Common myeloid progenitor, CD34-positive (primary cell): ENCODE measurements at regions not wholly inside any gene's neighbourhood (a gene's known extent, or its start where the extent isn't known, plus 50 kb on each side); places are given as distances from the start of the nearest gene placed in this dataset.

ENCODE experiments used
- CTCF ChIA-PET: fragments of 350-600 bp; sonication (Branson Sonifier 250); formaldehyde crosslinking; loops from one replicate; lab custom pipeline; 2021; ENCODE audit warnings: antibody characterized with exemption; lab: Charles Lee
- POLR2A ChIA-PET: fragments of 350-600 bp; sonication (Branson Sonifier 250); formaldehyde crosslinking; loops from one replicate; lab custom pipeline; 2021; ENCODE audit warnings: antibody characterized with exemption; lab: Charles Lee
- DNase-seq, 3 donors: peaks; one replicate each; pipeline versions ENCODE4 v3.0.0 to v3.0.0-alpha.2; 2013
- H3K27ac ChIP-seq, 2 experiments: 1 replicate in 1 of 2; 2 replicates in 1 of 2; pipeline ENCODE4 v1.7.0; 2013; ENCODE audit warnings: inconsistent platforms in 2 of 2, low read length in 2 of 2, mild to moderate bottlenecking in 2 of 2, low read depth in 1 of 2, moderate library complexity in 1 of 2; ENCODE audit not compliant: severe bottlenecking in 2 of 2, insufficient read depth in 1 of 2, poor library complexity in 1 of 2
- H3K27me3 ChIP-seq, 5 experiments: replicated peaks in 2 of 5; 1 replicate in 3 of 5; 2 replicates in 2 of 5; pipeline versions ENCODE4 v1.6.1 to v1.7.0; 2013; ENCODE audit warnings: low read length in 4 of 5, mild to moderate bottlenecking in 2 of 5, moderate library complexity in 2 of 5, inconsistent platforms in 1 of 5; ENCODE audit not compliant: insufficient read depth in 5 of 5, control insufficient read depth in 4 of 5
- H3K36me3 ChIP-seq, 4 experiments: 1 replicate in 2 of 4; 2 replicates in 2 of 4; pipeline versions ENCODE4 v1.6.1 to v1.7.0; 2013; ENCODE audit warnings: low read length in 3 of 4, control low read depth in 1 of 4, mild to moderate bottlenecking in 1 of 4; ENCODE audit not compliant: control insufficient read depth in 4 of 4, insufficient read depth in 4 of 4
- H3K4me1 ChIP-seq, 4 experiments: 1 replicate in 3 of 4; 2 replicates in 1 of 4; pipeline versions ENCODE4 v1.6.1 to v1.7.1; 2013; ENCODE audit warnings: low read length in 3 of 4, mild to moderate bottlenecking in 3 of 4, control low read depth in 1 of 4, inconsistent platforms in 1 of 4, moderate library complexity in 1 of 4; ENCODE audit not compliant: control insufficient read depth in 4 of 4, insufficient read depth in 4 of 4; ENCODE audit errors: control extremely low read depth in 1 of 4
- H3K4me3 ChIP-seq, 7 experiments: 1 replicate in 4 of 7; 2 replicates in 3 of 7; pipeline versions ENCODE4 v1.5.1 to v1.7.0; 2013; ENCODE audit warnings: mild to moderate bottlenecking in 7 of 7, low read length in 6 of 7, moderate library complexity in 6 of 7, inconsistent platforms in 2 of 7, low read depth in 2 of 7, control low read depth in 1 of 7; ENCODE audit not compliant: insufficient read depth in 4 of 7, control insufficient read depth in 1 of 7; ENCODE audit errors: extremely low read depth in 1 of 7
- H3K9me3 ChIP-seq, 5 experiments: 1 replicate in 4 of 5; 2 replicates in 1 of 5; pipeline versions ENCODE4 v1.6.1 to v1.7.1; 2013; ENCODE audit warnings: low read length in 4 of 5, mild to moderate bottlenecking in 2 of 5, inconsistent platforms in 1 of 5, low read depth in 1 of 5, moderate library complexity in 1 of 5; ENCODE audit not compliant: control insufficient read depth in 4 of 5, insufficient read depth in 2 of 5; ENCODE audit errors: control extremely low read depth in 1 of 5
- WGBS: methylation state at CpG from one replicate; pipeline ENCODE4 v1.1.5; 2013; ENCODE audit not compliant: insufficient coverage; 5-methylcytosine and 5-hydroxymethylcytosine counted together

DNA sequence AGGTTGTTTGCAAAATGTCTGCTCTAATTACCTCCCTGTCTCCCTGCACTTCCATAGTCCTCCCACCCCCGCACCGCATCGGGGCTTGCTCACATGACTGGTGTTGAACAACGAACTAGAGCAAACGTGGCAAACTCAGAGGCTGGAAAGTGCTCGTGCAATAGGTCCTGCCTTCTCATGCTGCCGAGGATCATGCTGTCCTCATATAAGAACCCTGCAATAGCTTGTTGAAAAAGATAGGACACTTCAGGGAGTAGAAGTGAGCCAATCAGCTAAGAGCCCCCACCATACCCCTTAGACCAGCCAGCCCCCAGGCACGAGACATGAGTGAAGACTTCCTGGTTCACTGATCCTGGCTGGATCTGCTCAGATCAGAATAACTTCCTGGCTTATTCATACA is 219.2 kb downstream of the C6orf118 start:
- ChIA-PET POLR2A (no interaction called here), CTCF (no interaction called here)
- H3K27me3 ChIP-seq = no peaks in the 10 kb centered on the region
- no peak overlapping the region for H3K4me3 ChIP-seq
- no peaks in the 10 kb centered on the region for H3K4me1 ChIP-seq
- no peaks in the 10 kb centered on the region for H3K36me3 ChIP-seq
- no peak for DNase-seq
- peaks cover 0 to 5% (median 0%) of the 10 kb centered on the region in 5 experiments for H3K9me3 ChIP-seq
- 92% methylated on average over 8 of the region's 8 CpGs for WGBS
- no peak overlapping the region for H3K27ac ChIP-seq

DNA sequence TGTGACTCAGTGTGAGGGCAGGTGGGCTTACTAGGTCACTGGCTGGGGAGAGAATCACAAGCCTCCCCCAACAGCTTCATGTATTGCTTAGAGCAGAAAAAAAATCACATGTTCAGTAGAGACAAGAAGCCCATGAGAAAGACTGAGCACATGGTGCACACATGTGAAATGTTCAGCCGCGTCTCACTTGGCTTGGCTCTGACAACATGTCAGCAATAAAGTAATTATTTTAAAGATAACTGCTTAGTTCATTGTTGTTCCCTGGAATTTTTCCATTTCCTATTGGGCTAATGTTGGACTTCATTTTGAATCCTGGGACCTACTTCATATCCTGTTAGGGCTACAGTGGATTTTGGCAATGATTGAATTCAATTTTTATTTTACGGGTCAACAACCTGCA is 222.6 kb downstream of the C6orf118 start:
- Histone ChIP-seq H3K4me1 (no peaks in the 10 kb centered on the region), H3K9me3 (peaks cover 0 to 3% (median 0%) of the 10 kb centered on the region in 5 experiments), H3K27ac (no peak overlapping the region), H3K36me3 (no peaks in the 10 kb centered on the region), H3K4me3 (no peak overlapping the region), H3K27me3 (no peaks in the 10 kb centered on the region)
- DNase-seq = no peak
- CTCF ChIA-PET = no interaction called here
- POLR2A ChIA-PET = no interaction called here
- WGBS = 100% methylated on average over 1 of the region's 3 CpGs

DNA sequence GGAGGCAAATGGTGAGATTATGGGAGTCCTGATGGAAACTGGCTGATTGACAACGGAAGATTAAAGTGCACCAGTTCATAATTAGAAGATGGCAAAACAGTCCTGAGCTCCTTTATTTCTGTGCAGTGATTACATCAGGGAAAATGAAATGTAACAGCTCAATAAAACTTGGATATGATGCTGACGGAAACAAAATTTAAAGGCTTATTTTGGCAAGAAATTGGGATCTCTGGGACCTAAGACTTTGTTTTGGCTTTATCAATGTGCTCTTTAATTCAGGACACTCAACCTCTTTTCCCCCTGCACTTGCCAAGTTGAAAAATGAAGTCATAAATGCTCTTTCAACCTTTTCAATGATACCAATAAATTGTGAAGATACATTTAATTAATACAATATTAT is 226.8 kb downstream of the C6orf118 start:
- no peak overlapping the region for H3K4me3 ChIP-seq
- CTCF ChIA-PET = no interaction called here
- no peak for DNase-seq
- 100% methylated on average over 2 of the region's 2 CpGs for WGBS
- H3K27ac ChIP-seq = no peak overlapping the region
- no peaks in the 10 kb centered on the region for H3K36me3 ChIP-seq
- H3K27me3 ChIP-seq = no peaks in the 10 kb centered on the region
- no peaks in the 10 kb centered on the region for H3K4me1 ChIP-seq
- POLR2A ChIA-PET = no interaction called here
- no peaks in the 10 kb centered on the region for H3K9me3 ChIP-seq

DNA sequence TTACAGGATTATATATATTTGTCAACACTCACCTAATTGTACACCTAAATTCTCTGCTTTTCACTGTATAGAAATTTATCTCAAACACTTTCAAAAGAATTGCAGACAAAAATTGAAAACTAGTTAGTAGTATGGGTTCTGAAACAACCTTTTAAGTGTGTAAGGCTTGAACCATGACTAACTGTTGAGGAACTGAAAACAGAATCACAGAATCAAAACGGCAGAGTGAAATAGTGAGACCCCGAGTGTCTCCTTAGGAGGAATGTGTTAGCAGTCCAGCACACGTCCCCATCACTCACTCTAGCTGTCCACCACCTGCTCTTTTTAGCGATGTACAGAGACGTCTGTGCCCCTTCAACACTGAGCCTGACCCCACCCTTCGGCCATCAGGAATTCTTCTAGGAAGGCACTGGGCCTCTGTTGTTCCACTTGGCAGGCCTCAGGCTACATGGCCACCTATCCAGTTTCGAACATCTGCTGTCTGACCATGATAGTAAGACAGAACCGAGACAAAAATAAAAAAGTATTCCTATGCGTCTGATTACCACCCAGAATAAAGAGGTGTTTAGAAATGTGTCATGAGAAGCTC is 227.4 kb downstream of the C6orf118 start:
- Histone ChIP-seq H3K4me3 (no peak overlapping the region), H3K36me3 (no peaks in the 10 kb centered on the region), H3K27ac (no peak overlapping the region), H3K27me3 (no peaks in the 10 kb centered on the region), H3K9me3 (no peaks in the 10 kb centered on the region), H3K4me1 (no peaks in the 10 kb centered on the region)
- 95% methylated on average over 7 of the region's 9 CpGs for WGBS
- ChIA-PET CTCF (no interaction called here), POLR2A (no interaction called here)
- no peak for DNase-seq

DNA sequence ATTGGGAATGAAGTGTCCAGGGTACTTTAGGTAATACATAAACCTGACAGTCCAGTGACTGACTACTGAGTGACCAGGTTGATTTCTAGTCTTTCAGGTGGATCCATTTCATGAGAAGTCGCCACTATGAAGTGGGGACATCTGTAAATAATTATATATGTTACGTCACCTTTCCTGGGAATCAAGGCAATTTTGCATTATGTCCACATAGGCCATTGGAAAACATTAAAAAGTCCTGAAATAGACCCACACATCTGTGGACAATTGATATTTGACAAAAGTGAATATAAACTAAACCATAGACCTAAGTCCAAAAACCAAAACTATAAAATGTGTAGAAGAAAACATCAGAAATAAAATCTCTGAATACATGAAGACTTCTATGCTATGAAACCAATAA is 231.5 kb downstream of the C6orf118 start:
- ChIA-PET POLR2A (no interaction called here), CTCF (no interaction called here)
- Histone ChIP-seq H3K27me3 (no peaks in the 10 kb centered on the region), H3K36me3 (no peaks in the 10 kb centered on the region), H3K9me3 (no peaks in the 10 kb centered on the region), H3K4me1 (no peaks in the 10 kb centered on the region), H3K4me3 (no peak overlapping the region), H3K27ac (no peak overlapping the region)
- DNase-seq = no peak
- WGBS = no CpG with 5 or more reads among the region's 2 CpGs

DNA sequence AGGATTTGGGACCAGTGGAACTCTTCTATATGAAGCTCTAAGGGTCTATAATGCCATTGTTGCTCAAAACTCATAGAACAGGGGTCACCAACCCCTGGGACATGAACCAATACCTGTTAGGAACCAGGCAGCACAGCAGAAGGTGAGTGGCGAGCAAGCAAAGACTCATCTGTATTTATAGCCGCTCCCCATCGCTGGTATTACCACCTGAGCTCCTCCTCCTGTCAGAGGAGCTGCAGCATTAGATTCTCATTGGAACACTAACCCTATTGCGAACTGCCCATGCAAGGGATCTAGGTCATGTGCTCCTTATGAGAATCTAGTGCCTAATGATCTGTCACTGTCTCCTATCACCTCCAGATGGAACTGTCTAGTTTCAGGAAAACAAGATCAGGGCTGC is 237.5 kb downstream of the C6orf118 start:
- DNase-seq = no peak
- H3K36me3 ChIP-seq = no peaks in the 10 kb centered on the region
- H3K27ac ChIP-seq = no peak overlapping the region
- H3K4me3 ChIP-seq = no peak overlapping the region
- H3K27me3 ChIP-seq = no peaks in the 10 kb centered on the region
- ChIA-PET POLR2A (no interaction called here), CTCF (no interaction called here)
- no peaks in the 10 kb centered on the region for H3K4me1 ChIP-seq
- 100% methylated on average over 4 of the region's 4 CpGs for WGBS
- no peaks in the 10 kb centered on the region for H3K9me3 ChIP-seq

DNA sequence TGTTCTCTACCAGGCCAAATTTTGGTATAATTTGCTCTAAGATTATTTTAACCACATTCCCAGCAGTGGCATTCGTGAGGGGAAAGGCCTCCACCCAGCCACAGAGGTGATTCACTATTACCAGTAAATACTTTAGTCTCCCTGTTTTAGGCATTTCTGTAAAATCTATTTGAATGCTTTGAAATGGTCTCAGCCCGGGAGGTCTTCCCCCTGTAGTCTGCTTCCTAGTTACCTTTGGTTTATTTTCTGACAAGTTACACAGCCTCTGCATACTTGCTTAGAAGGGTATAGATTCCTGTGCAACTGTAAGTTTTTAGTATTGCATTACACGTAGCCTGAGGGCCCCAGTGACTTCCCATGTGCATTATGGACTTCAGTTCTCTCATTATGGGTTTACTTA is 248.7 kb downstream of the C6orf118 start:
- Histone ChIP-seq H3K36me3 (no peaks in the 10 kb centered on the region), H3K27me3 (no peaks in the 10 kb centered on the region), H3K4me1 (no peaks in the 10 kb centered on the region), H3K9me3 (peaks cover 0 to 5% (median 0%) of the 10 kb centered on the region in 5 experiments), H3K4me3 (no peak overlapping the region), H3K27ac (no peak overlapping the region)
- CTCF ChIA-PET = no interaction called here
- 100% methylated on average over 3 of the region's 3 CpGs for WGBS
- no peak for DNase-seq
- POLR2A ChIA-PET = no interaction called here
